ENCODE measurements at regions not wholly inside any gene's neighbourhood (a gene's known extent, or its start where the extent isn't known, plus 50 kb on each side); places are given as distances from the start of the nearest gene placed in this dataset.

GRCh38 chr16:52647588-52647987 is 100.6 kb upstream of the TOX3 start:
- H3K4me1 ChIP-seq (ENCODE audit: control insufficient read depth, insufficient read depth, low read length), result no peaks in the 10 kb centered on the region
- no peak overlapping the region for H3K27ac ChIP-seq (ENCODE audit: extremely low read depth, low read depth, low read length)
- H3K4me3 ChIP-seq (ENCODE audit: low read depth, low read length), result no peak overlapping the region
- CTCF ChIA-PET, result no interaction called here
- no peaks in the 10 kb centered on the region for H3K36me3 ChIP-seq (ENCODE audit: control insufficient read depth in 2 of 2, insufficient read depth in 1 of 2, low read length in 2 of 2)
- TF ChIP-seq BCL6B (tag by site-specific recombination; IDR thresholded peaks at IDR 0.05) (no peak), GLIS1 (tag by site-specific recombination; IDR thresholded peaks at IDR 0.05) (no peak), MZF1 (tag by site-specific recombination; IDR thresholded peaks at IDR 0.05; ENCODE audit: borderline replicate concordance) (no peak), ZNF23 (tag by site-specific recombination; IDR thresholded peaks at IDR 0.05; ENCODE audit: borderline replicate concordance) (no peak), ZNF571 (tag by site-specific recombination; IDR thresholded peaks at IDR 0.05) (no peak), ZNF548 (tag by site-specific recombination; IDR thresholded peaks at IDR 0.05) (no peak), SP7 (tag by site-specific recombination; IDR thresholded peaks at IDR 0.05) (no peak), SP3 (tag by site-specific recombination; IDR thresholded peaks at IDR 0.05) (no peak), ZBTB11 (tag by site-specific recombination; conservative IDR thresholded peaks at IDR 0.05; ENCODE audit: low read depth) (no peak), ZNF404 (tag by site-specific recombination; IDR thresholded peaks at IDR 0.05) (no peak)
- TF ChIP-seq, protein P1, sequence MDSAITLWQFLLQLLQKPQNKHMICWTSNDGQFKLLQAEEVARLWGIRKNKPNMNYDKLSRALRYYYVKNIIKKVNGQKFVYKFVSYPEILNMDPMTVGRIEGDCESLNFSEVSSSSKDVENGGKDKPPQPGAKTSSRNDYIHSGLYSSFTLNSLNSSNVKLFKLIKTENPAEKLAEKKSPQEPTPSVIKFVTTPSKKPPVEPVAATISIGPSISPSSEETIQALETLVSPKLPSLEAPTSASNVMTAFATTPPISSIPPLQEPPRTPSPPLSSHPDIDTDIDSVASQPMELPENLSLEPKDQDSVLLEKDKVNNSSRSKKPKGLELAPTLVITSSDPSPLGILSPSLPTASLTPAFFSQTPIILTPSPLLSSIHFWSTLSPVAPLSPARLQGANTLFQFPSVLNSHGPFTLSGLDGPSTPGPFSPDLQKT (IDR thresholded peaks at IDR 0.05; ENCODE audit: borderline replicate concordance, low read depth, low read length), result no peak
- TF ChIP-seq, protein P2, sequence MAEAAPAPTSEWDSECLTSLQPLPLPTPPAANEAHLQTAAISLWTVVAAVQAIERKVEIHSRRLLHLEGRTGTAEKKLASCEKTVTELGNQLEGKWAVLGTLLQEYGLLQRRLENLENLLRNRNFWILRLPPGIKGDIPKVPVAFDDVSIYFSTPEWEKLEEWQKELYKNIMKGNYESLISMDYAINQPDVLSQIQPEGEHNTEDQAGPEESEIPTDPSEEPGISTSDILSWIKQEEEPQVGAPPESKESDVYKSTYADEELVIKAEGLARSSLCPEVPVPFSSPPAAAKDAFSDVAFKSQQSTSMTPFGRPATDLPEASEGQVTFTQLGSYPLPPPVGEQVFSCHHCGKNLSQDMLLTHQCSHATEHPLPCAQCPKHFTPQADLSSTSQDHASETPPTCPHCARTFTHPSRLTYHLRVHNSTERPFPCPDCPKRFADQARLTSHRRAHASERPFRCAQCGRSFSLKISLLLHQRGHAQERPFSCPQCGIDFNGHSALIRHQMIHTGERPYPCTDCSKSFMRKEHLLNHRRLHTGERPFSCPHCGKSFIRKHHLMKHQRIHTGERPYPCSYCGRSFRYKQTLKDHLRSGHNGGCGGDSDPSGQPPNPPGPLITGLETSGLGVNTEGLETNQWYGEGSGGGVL (tag by site-specific recombination; IDR thresholded peaks at IDR 0.05), result no peak
- TF ChIP-seq, protein P3, sequence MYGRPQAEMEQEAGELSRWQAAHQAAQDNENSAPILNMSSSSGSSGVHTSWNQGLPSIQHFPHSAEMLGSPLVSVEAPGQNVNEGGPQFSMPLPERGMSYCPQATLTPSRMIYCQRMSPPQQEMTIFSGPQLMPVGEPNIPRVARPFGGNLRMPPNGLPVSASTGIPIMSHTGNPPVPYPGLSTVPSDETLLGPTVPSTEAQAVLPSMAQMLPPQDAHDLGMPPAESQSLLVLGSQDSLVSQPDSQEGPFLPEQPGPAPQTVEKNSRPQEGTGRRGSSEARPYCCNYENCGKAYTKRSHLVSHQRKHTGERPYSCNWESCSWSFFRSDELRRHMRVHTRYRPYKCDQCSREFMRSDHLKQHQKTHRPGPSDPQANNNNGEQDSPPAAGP (tag by site-specific recombination; IDR thresholded peaks at IDR 0.05), result no peak
- POLR2A ChIA-PET, result no interaction called here
- no peaks in the 10 kb centered on the region for H3K9me3 ChIP-seq (ENCODE audit: control insufficient read depth, insufficient read depth, low read depth, low read length)

DNA sequence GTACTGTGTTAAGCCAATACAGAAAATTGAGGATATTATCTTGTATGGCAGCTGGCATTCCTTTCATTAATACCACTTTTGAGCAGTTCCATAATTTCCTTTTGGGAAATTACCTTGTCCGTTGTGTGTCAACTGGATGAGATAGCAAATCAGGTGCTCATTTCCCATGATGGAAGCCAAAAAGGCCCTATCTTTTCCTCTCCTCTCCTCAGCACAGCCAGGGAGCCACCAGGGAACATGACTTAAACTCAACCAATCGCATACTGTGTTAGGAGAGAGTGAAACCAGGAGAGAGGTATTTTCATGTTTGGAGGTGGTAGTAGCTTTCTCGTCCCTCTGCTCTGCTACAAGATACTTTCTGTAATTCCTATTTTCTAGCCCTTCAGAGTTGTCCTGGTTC is 96.1 kb upstream of the TOX3 start:
- no peaks in the 10 kb centered on the region for H3K9me3 ChIP-seq (ENCODE audit: control insufficient read depth, insufficient read depth, low read depth, low read length)
- H3K4me1 ChIP-seq (ENCODE audit: control insufficient read depth, insufficient read depth, low read length), result no peaks in the 10 kb centered on the region
- CTCF ChIA-PET, result interaction anchor here (1.0 kb wide), 1 partner anchor 60 kb away, joined by 3 read pairs; no protein-coding TSS in a partner anchor
- no peak overlapping the region for H3K27ac ChIP-seq (ENCODE audit: extremely low read depth, low read depth, low read length)
- POLR2A ChIA-PET, result no interaction called here
- H3K36me3 ChIP-seq (ENCODE audit: control insufficient read depth in 2 of 2, insufficient read depth in 1 of 2, low read length in 2 of 2), result no peaks in the 10 kb centered on the region
- no peak overlapping the region for H3K4me3 ChIP-seq (ENCODE audit: low read depth, low read length)
- TF ChIP-seq ZNF2 (tag by site-specific recombination; IDR thresholded peaks at IDR 0.05), result no peak
- TF ChIP-seq ZNF585B (tag by site-specific recombination; IDR thresholded peaks at IDR 0.05), result no peak
- no peak for TF ChIP-seq ZNF830 (tag by site-specific recombination; IDR thresholded peaks at IDR 0.05; ENCODE audit: low read depth)
- TF ChIP-seq ZNF404 (tag by site-specific recombination; IDR thresholded peaks at IDR 0.05), result no peak
- no peak for TF ChIP-seq ZNF626 (tag by site-specific recombination; IDR thresholded peaks at IDR 0.05)
- TF ChIP-seq ZNF558 (tag by site-specific recombination; IDR thresholded peaks at IDR 0.05), result no peak
- no peak for TF ChIP-seq ZNF518A (tag by site-specific recombination; conservative IDR thresholded peaks at IDR 0.05; ENCODE audit: low read depth)
- no peak for TF ChIP-seq ZNF610 (tag by site-specific recombination; IDR thresholded peaks at IDR 0.05; ENCODE audit: borderline replicate concordance)
- TF ChIP-seq SCRT1 (tag by site-specific recombination; IDR thresholded peaks at IDR 0.05; ENCODE audit: borderline replicate concordance), result no peak
- TF ChIP-seq ZFP37 (tag by site-specific recombination; IDR thresholded peaks at IDR 0.05), result no peak

Data from HEK293 (cell line).